Sigmoid colon (tissue), 4 donors: ENCODE measurements at regions not wholly inside any gene's neighbourhood (a gene's known extent, or its start where the extent isn't known, plus 50 kb on each side); places are given as distances from the start of the nearest gene placed in this dataset.
"Not testable (repeated sequence)": the region's sequence is repeated elsewhere in the genome, so short reads cannot be mapped to it uniquely, and the experiment has no call there.

Experiments used
- CTCF ChIP-seq, 4 experiments: fragments of 450-650 bp in 3 of 4; fragments of 200-600 bp in 1 of 4; IDR thresholded peaks; one replicate each; pipeline ENCODE4 v1.5.1; 2016 to 2019; ENCODE audit warnings: antibody characterized with exemption in 4 of 4, mild to moderate bottlenecking in 3 of 4, moderate library complexity in 2 of 4
- POLR2A ChIP-seq, 2 donors: fragments of 450-650 bp; IDR thresholded peaks; one replicate each; pipeline ENCODE4 v1.6.1; 2016; ENCODE audit warnings: antibody characterized with exemption in 2 of 2, mild to moderate bottlenecking in 2 of 2, moderate library complexity in 2 of 2
- POLR2AphosphoS5 ChIP-seq, 4 donors: sonication (generic); formaldehyde crosslinking; IDR thresholded peaks; one replicate each; pipeline ENCODE4 v1.6.1; 2017; ENCODE audit warnings: antibody characterized with exemption in 4 of 4

- TF ChIP-seq POLR2AphosphoS5, CTCF, POLR2A (IDR thresholded peaks at IDR 0.05): not testable (repeated sequence)
These were observed 447.1 kb downstream of the ETS1 start for GRCh38 chr11:128140293-128140692.
